Dermis blood vessel endothelial cell (primary cell): ENCODE measurements at regions not wholly inside any gene's neighbourhood (a gene's known extent, or its start where the extent isn't known, plus 50 kb on each side); places are given as distances from the start of the nearest gene placed in this dataset.

ENCODE experiments used
- DNase-seq: peaks from one replicate; pipeline ENCODE4 v3.0.0; 2010

DNA sequence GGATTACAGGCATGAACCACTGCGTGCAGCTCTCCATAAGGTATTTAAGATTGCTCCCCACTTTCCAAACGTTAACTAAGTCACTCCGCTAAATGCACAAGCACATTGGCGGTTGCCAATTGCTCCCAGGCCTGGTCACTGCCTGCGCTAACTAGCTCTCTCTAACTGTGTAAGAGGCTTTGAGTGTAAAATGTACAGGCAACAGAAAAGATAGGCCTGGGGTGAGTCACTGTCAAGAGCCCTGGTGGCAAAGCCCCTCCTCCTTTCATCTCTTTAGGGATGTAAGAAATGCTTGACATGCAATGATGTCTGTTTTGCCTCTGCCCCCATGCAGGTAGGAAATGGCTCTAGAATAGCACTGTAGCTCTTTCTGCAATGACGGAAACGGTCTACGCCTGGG, 329.7 kb upstream of the GATB start:
- peak; percentile 22 for DNase-seq

DNA sequence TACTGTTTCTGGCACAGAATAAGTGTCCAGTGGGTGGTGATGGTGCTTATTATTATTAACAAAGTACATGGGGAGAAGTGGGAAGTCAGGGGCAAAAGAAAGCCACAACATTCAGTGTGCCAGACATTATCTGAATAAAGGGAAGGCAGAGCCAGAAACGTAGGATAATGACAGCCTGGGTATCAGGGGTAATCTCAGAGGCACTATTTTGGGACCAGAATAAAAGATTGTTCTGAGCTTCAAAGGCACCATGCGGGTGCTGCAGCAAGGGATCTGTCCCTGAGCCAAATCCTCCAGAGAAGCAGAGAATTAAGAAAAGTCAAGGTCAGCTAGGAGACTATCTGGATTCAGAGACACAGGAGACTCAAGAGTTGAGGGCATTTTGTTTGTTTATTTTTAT, 328.8 kb upstream of the GATB start:
- no peak for DNase-seq

DNA sequence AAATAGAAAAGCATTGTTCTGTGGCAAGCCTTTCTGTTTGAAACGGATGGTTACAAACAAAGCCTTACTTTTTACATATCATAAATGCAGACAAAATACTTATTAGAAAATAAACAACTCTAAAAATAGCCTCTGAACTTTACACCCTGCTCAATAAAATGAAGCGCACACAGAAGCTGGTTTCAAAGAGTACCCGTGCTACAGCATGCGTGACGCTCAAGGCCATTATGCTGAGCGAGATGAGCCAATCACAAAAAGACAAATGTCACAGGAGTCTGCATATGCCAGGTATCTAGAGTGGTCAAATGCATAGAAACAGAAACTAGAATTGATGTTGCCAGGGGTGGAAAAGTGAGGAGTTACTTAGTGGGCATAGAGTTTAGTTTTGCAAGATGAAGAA, 326.5 kb upstream of the GATB start:
- DNase-seq = no peak

DNA sequence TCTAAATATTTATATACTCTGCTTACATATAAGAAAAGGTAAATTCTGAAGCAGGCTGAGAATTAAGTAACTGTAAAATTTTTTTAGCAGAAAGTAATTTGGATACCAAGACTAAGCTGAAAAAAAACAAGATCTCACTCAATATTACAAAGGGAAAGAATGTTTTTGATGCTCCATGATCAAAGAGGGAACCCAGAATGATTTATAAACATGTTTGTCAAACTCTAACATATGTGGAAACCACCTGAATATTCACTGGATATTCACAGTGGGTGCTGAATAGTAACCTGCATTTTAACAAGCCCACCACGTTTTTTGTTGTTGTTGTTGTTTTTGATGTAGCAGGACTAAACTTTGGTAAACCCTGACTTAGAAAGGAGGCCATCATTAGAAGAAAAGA, 324.9 kb upstream of the GATB start:
- DNase-seq = no peak

DNA sequence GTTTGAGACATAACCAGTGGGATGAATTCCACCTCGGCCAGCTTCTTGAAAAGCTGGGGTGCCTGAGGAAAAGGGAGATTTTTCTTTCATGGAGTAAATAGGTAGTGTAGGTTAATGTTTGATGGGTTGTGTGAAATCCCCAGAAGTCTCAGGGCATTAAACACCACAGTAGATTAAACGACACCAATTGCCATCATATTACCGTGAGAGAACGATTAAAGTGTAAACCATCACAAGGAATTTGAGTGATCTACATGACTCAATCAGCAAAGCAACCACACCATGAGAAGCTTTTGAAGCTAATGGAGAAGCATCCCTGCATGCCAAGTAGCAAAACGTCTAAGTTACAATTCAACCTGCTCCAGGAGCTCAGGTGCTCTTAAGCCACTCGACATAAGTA, 322.5 kb upstream of the GATB start:
- no peak for DNase-seq

DNA sequence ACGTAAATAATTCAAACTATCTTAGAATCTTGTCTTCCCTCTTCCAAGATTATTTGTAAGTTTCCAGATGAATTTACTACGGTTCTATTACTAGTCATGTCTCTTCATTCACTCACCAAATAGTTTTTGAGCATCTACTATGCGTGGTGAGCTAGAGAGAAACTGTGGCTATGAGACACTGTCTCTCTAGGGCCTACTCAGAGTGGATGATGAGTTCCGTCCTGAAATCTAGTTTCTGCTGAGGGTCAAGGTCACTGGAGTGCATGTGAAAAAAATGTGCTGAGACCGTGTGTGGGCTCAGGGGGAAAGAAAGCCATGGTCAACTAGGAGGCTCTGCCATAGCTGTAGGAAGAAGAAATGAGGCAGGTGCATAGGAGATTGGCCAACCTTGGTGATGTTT, 320.2 kb upstream of the GATB start:
- DNase-seq = no peak

DNA sequence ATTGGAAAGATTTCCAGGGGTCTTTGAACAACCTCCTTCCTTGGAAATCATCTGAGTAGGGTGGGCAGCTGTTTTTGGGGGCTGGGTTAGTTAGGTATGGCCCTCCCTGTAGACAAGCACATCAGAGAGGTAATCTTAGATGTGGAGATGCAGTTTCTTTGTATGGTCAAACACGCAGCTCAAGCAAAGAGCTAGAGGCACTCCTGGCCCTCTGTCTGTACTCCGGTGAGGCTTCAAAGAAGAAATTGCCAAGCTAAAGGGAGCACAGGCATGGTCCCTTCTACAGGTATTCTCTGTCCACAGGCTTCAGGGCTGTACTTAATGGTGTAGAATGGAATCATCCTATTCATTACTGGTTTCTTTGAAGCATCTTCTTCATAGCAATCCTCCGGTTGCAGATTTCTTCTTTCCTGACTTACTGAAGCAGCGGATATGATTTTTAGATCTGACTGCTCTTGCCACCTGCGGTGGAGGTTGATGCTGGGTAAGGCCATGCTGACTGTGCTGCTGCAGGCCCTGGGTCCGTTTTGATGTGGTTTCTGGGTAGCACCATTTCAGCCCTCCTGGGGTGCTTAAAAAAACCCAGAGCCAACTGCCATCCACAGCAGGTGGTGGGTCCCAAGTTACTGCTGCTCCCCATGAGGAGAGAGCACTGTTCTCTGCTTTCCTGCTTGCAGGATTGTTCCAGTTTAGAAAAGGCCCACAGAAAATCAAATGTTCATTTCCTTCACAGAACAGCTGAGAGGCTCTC, 318.9 kb upstream of the GATB start:
- no peak for DNase-seq

DNA sequence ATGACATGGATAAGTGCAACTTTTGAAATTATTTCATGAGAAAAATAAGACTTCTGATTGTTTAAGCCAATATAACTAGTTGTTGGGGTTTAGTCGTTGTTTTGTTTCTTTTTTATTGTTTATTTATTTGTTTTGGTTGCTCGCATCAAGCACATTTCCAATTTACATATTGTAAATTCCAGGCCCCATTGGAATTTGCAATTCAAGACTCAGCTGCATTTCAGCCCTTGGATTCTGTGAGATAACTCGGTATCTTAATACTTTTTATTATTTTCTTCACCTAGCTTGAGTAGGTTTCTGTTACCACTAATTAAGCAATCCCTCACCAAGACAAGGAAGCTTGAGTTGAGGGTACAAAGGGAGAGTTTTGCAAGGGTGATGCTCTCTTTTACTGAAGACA, 318.3 kb upstream of the GATB start:
- no peak for DNase-seq

DNA sequence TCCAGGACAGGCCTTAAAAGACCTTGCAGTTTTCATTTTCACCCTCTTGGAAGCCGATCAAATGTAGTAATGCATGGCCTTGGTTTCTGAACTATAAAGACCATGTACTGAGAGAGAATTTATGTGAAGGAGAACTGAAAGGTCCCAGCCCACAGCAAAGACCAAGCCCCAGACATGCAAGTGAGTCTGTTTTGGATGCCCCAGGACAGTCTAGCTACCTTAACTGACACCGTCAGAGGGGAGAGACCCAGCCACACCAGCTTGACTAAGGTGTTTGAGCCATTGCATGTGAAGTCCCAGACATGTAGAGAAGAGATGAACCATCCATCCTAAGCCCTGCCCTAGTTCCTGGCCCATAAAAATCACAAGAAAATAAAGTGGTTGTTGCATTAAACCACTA, 316.8 kb upstream of the GATB start:
- DNase-seq = no peak

DNA sequence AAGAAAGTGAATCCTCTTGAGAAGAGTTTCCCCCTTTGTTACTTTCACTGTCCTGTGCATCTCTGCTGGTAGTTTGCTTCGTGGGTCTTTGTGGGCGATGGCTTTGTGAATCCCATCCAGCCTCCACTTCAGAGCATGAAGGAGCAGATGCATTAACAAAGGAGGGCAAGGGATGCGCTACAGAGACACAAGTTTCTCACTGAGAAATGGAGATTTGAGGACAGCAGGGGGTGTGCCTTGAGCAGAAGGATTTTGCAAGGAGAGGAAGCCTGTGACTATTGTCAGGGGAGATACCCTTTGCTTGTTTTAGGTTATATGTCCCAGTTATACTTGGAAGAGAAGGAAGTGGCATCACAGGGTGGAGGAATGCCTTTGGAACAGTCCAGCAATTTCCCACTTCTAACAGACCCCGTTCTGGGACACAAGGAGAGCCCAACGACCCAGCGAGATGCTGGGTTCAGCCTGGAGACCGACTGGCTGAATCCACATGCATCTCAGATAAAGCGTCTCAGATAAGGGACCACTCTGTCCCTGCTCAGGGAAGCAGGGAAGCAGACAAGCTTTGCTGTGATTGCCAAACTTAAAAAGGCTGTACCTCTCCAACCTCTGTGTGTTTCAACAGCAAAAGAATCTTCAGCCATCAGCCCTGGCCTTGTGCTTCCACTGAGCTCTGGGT, 314.6 kb upstream of the GATB start:
- DNase-seq = no peak

DNA sequence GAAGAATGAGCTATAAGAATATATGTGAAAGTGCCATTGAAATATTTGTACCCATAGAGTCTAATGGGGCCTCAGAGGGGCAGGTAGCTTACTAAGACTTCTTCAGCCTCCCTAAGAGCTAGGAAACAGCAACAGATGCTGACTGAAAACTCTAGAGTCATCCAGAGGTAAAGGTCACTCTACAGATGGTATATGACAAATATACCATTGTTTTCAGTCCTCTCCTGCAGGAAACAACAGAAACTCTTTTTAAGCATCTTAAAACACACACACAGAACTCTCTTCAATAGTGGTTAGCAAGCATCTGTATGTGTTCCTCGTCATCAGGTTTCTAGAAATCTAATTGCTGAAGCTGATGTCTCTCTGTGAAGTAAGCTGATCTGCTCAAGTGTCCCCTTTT, 313.8 kb upstream of the GATB start:
- DNase-seq = peak; percentile 22

DNA sequence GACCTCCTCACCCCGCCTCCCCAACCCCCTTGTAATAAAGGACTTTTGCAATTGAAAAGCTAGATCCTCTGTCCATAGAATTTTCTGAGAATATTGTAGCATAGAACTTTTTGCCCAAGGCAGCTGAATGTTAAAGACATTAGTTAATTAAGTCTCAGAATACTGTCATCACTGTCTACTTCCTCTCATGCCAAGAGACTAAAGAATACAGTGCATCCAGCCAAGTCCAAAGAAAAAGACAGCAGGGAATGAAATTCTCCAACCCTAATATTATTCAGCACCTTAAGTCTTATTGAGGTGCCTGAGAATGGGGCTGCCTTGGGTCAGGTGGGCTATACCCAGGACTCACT, 313.3 kb upstream of the GATB start:
- DNase-seq = no peak

DNA sequence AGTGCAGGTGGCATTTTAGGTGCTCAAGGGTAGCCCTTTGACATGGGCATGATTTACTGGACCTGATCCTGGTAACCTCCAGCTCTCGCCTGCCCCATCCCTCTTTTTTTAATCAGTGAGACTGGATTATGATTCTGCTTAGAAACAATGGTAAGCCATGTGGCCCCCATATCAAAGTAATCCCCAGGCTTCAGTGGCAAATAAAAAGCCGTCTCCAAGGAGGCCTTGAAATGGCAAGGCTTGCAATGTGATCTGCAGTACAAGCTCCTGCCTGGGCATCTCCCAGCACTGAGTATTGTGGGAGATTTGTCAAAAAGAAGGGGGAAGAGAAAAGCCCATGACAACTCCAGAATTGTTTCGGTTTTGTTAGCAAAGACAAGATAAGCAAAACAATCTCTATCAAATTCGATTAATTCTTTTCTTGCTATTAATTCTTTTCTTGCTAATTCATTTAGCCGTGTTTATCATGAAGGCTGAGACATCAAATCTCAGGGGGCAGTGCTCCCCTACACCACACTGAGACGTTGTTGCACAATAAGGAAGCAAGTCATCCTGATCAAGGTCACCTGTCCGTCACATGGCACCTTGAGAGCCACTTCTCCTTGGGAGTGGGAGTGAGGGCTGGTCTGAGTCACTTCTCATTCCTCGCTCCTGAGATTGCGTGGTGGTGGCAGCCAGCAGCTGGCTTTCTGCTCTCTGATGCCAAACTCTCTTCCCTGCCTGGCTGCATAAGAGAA, 312.7 kb upstream of the GATB start:
- no peak for DNase-seq

DNA sequence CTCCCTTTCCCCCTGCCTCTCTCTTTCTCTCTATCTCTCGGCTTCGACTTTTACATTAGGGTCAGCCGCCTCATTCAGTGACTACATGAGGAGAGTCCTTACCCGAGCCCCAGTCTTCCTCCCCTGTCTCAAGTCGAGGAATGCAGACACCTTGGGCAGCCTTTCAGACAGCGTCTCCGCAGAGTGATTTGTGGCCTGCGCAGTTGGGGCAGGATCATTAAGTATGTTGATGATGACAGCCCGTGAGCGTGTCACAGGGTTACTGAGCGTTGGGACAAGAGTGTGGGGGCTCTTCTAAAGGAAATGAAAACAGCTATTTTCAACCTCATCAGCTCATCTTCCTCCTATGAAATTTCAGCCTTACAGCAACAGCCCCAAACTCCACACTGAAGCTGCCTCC, 312.1 kb upstream of the GATB start:
- DNase-seq = no peak

DNA sequence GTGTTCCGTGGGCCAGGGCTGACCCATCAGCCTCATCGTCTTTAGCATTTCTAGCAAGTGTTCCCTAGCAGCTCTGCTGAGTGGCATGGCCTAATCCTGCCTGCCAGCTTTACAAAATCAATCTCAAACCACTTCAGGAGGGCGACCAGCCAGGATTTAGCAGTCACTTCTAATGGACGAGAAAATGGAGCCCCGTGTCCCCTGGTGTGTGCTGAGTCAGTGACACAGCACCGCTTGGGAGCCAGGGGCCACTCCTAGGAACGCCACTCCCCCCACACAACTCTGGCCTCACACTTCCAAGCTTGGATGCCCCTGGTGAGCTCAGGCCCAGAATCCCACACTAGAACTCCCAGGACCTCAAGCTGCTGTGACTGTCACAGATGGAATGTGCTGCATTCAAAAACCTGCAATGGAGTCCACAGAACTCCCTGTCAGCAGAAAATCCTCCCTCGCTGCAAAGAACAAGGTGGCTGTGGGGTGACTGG, 311.2 kb upstream of the GATB start:
- no peak for DNase-seq

DNA sequence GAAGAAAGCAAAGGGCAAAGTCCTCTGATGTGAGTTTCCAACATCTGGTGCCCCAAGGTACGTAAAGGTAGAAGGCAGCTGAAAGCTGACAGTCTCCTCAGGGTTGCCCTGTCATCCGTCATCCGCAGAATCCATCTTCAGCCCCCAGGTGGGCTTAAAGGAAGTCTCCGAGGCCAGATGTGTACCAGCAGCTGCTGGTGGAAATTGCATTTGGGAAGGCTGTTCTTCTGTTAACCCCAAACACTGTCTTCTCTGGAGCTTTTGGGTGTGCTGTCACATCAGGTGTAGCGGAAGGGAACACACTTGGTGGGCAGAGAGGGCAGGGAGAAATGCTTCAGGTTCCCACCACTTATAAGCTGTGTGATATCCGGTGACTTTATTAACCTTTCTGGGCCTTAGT, 310.0 kb upstream of the GATB start:
- DNase-seq = no peak

DNA sequence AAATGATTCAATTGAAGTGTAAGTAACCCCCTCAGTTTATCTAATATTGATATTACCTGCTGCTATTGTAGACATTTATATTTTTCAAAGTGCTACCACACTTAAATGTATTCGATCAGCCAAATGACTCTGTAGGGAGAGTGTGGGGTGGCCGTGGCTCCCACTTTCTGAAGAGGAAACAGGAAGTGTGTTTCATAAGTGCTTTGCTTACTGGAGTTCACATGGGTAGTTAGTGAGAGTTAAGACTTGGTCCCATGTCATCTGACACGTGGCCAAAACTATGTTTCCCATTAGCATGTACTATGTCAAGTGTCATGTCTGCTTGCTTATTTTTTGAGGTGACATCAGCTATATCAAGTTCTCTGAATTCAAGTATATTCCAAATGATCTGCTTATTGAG, 308.1 kb upstream of the GATB start:
- no peak for DNase-seq

DNA sequence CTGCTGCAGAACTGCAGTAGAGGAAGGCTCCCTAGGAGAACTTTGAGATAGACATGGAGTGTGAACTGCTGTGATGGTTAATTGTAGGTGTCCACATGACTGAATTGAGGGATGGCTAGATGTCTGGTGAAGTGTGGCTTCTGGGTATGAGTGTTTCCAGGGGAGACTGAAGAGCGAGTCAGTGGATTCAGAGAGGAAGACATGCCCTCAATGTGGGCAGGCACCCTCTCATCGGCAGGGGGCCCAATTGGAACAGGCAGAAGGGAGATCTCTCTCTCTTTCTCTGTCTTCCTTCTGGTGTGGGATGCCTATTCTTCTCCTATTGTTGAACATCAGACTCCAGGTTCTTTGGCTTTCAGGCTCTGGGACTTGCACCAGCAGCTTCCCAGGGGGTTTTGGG, 304.7 kb upstream of the GATB start:
- DNase-seq = no peak

DNA sequence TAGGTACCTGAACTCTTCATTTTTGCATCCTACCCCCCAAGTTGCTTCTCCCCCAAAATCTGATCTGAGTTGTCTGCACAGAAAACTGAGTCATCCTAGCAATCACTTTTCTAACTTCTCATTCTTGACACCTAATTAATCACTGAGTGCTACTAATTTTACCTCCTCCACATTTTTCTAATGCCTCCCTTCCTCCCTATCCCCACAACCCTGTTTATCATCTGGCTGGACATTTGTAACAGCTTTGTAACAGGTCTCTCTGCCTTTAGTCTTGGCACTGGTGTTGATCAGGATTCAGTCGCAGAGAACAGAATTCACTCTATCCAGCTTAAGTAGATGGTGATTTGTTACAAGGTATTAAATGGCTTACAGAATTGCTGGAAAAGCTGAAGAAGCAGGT, 303.9 kb upstream of the GATB start:
- no peak for DNase-seq

DNA sequence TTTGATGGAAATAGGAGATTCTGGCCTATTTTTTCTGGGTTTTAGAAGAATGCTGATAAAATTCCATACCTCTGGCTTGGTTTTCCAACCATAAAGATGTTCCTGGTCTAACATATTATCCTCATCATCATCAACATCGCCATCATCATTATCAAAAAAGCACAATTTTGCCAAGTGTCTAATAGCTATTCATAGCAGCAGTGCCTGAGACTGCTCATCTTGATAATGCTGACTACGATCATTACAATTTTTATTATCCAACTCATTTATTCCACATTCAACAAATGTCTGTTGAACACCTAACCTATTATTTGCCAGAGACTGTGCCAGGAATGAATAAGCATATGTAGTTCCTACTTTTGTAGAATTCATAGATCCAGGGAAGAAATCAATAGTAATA, 303.5 kb upstream of the GATB start:
- DNase-seq = no peak

DNA sequence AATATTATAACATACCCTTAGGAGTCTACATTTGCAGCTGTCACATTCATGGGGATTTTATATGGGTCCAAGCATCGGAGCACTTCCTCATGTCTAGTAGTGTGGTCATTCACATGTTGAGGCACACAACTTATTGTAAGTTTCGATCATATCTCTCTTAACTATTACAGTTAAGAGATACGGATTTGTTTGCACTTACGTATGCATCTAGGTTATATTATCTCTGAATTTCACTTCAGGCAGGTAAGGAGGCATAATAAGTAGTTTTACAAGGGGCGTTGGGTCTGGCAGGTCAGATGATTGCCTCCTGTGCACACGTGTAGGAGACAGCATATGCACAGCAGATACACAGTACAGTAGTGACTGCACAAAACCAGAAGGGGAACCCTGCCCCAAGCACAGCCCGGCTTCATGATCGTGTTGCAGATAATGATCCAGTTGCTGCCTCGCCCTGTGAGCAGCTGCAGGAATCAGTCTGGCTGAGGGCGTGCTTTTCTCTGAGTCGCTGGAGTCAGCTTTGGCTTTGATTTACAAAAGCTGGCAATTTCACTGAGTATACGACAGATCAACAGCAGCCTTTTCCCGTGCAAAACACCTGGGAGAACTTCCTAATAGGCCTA, 302.9 kb upstream of the GATB start:
- no peak for DNase-seq

DNA sequence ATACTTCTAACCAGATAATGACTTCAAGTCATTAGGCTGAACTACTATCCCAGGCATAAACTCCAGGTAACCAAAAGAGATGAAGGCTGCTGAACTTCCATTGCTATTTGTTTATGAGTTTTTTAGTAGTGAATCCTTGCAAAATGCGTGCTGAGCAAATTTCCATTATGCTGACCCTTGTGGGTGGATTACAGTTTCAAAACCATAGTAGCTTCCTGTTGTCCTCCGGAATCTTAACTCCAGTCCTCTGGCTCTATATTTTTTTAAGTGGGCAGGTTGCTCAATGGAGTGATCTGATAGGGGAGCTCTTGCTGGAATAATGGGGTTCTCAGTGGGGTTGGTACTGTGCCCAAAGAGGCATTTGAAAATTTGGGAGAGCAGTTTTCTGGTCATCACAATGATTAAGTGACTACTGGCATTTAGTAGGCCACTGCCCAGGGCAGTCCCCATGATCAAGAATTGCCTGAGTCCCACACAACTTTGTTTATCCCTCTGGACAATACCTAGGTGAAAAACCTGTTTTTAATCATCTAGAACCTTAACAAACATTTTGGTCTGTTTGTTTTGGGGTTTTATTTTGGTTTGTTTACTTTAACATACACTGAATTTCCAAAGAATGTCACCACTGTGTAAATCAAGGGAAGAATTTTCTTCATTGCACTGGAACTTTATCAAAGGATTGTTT, 302.3 kb upstream of the GATB start:
- no peak for DNase-seq

DNA sequence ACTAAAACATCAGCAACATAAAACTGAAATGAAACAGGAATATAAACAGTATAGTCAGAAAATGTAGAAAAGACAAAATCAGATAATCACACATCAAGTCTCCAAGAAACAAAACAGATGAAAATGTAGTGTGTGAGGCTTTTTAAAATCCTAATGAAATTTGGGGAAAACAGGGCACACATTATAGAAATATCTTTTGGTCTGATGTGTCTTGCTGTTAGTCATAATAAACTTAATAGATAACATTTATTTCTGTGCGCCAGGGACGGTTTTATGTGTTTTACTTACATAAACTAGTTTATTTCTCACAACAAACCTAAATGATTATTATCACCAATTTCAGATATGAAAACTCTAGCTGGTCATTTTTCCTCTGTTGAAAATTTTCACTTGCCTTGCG, 293.9 kb upstream of the GATB start:
- DNase-seq = no peak
